Psoas muscle (tissue), 7 donors: ENCODE measurements at regions not wholly inside any gene's neighbourhood (a gene's known extent, or its start where the extent isn't known, plus 50 kb on each side); places are given as distances from the start of the nearest gene placed in this dataset.

Source experiments
- ATAC-seq, 4 donors: fragments of 200-7000 bp; cut with Tn5 transposase; one replicate each; pipeline ENCODE4 v1.9.1; 2020; ENCODE audit warnings: moderate library complexity in 3 of 4, mild to moderate bottlenecking in 2 of 4
- DNase-seq, 2 donors: peaks; one replicate each; pipeline ENCODE4 v3.0.0-alpha.2; 2020
- H3K27ac ChIP-seq: fragments of 200-600 bp; one replicate; pipeline ENCODE4 v1.8.0; 2022
- H3K27me3 ChIP-seq, 3 donors: fragments of 200-600 bp in 1 of 3; one replicate each; pipeline versions ENCODE4 v1.6.1 to v1.8.0; 2013 to 2022; ENCODE audit warnings: low read length in 2 of 3, mild to moderate bottlenecking in 2 of 3, moderate library complexity in 1 of 3; ENCODE audit not compliant: insufficient read depth in 3 of 3
- H3K36me3 ChIP-seq, 2 donors: fragments of 200-600 bp in 1 of 2; one replicate each; pipeline versions ENCODE4 v1.6.1 to v1.8.0; 2013 to 2022; ENCODE audit warnings: low read depth in 1 of 2, mild to moderate bottlenecking in 1 of 2, moderate library complexity in 1 of 2; ENCODE audit not compliant: insufficient read depth in 1 of 2
- H3K4me1 ChIP-seq: fragments of 200-600 bp; one replicate; pipeline ENCODE4 v1.8.0; 2022
- H3K4me3 ChIP-seq: fragments of 200-600 bp; one replicate; pipeline ENCODE4 v1.8.0; 2022; ENCODE audit warnings: mild to moderate bottlenecking
- H3K9me3 ChIP-seq: fragments of 200-600 bp; one replicate; pipeline ENCODE4 v1.8.0; 2022
- CTCF ChIP-seq: fragments of 200-600 bp; IDR thresholded peaks from one replicate; pipeline ENCODE4 v1.8.0; 2022; ENCODE audit warnings: antibody characterized with exemption
- WGBS, 3 donors: extraction: QIAGEN DNeasy Blood & Tissue Kit; methylation state at CpG; one replicate each; pipeline versions ENCODE4 v1.1.6 to v1.1.7; 2013; 5-methylcytosine and 5-hydroxymethylcytosine counted together
- intact Hi-C, 2 donors: fragments of 100-400 bp; cut with DNase I; formaldehyde crosslinking; loops; one replicate each; pipeline versions ENCODE4 v1.11.0 to v1.14.2; 2022
- donor health status: healthy with polysubstance abuse.
- donor health status: DM: no; HTN: no; CAD: no; lungs with moderate emphysema.
- donor health status: Bipolar disorder and iron deficiency.
- donor health status: healthy.
- donor health status: DM: yes; HTN: yes; CAD: no.
- donor health status: DM: no; HTN: no; CAD: no.
- donor health status: DM: yes; HTN: yes; CAD: no.

- 81 to 84% (median 83%) methylated on average over 18 of the region's 18 CpGs for WGBS, 3 donors
- Histone ChIP-seq H3K27ac (no peak overlapping the region), H3K4me3 (no peak overlapping the region), H3K27me3 (no peaks in the 10 kb centered on the region), H3K4me1 (no peaks in the 10 kb centered on the region), H3K9me3 (no peaks in the 10 kb centered on the region), H3K36me3 (no peaks in the 10 kb centered on the region)
- no peak for ATAC-seq
- no peak for TF ChIP-seq CTCF
- no peak for DNase-seq
- intact Hi-C loops: no loop called here
Observed at GRCh38 chr16:11460820-11461594, 115.7 kb downstream of the RMI2 start.

GRCh38 chr16:11461595-11461990 lies 116.3 kb downstream of the RMI2 start:
- no peak overlapping the region for H3K4me3 ChIP-seq
- intact Hi-C loops: no loop called here
- no peaks in the 10 kb centered on the region for H3K4me1 ChIP-seq
- H3K9me3 ChIP-seq: no peaks in the 10 kb centered on the region
- H3K27ac ChIP-seq: no peak overlapping the region
- no peak for TF ChIP-seq CTCF
- H3K36me3 ChIP-seq: no peaks in the 10 kb centered on the region
- no peak for ATAC-seq
- DNase-seq: no peak
- 78 to 85% (median 84%) methylated on average over 6 of the region's 6 CpGs for WGBS, 3 donors
- no peaks in the 10 kb centered on the region for H3K27me3 ChIP-seq

GRCh38 chr16:11462036-11462435 lies 116.8 kb downstream of the RMI2 start:
- DNase-seq: no peak
- intact Hi-C loops: no loop called here

GRCh38 chr16:11462861-11463260 lies 117.6 kb downstream of the RMI2 start:
- Histone ChIP-seq H3K27me3 (no peaks in the 10 kb centered on the region), H3K4me3 (no peak overlapping the region), H3K4me1 (no peaks in the 10 kb centered on the region), H3K9me3 (no peaks in the 10 kb centered on the region), H3K27ac (no peak overlapping the region), H3K36me3 (no peaks in the 10 kb centered on the region)
- no peak for TF ChIP-seq CTCF
- no peak for DNase-seq
- ATAC-seq: no peak
- WGBS, 3 donors: 91 to 93% (median 93%) methylated on average over 15 of the region's 15 CpGs
- intact Hi-C loops: no loop called here

More at GRCh38 chr16:11462036-11462435, 116.8 kb downstream of the RMI2 start:
- WGBS, 3 donors: 92 to 94% (median 94%) methylated on average over 15 of the region's 15 CpGs
- ATAC-seq: no peak
- no peak for TF ChIP-seq CTCF
- Histone ChIP-seq H3K4me1 (no peaks in the 10 kb centered on the region), H3K9me3 (no peaks in the 10 kb centered on the region), H3K27ac (no peak overlapping the region), H3K36me3 (no peaks in the 10 kb centered on the region), H3K27me3 (no peaks in the 10 kb centered on the region), H3K4me3 (no peak overlapping the region)

- no peak for TF ChIP-seq CTCF
Observed at GRCh38 chr16:11464241-11464640, 119.0 kb downstream of the RMI2 start.

More at GRCh38 chr16:11464241-11464640, 119.0 kb downstream of the RMI2 start:
- 57 to 72% (median 60%) methylated on average over 9 of the region's 9 CpGs for WGBS, 3 donors
- intact Hi-C loops: no loop called here
- Histone ChIP-seq H3K27me3 (no peaks in the 10 kb centered on the region), H3K4me1 (no peaks in the 10 kb centered on the region), H3K9me3 (no peaks in the 10 kb centered on the region), H3K4me3 (no peak overlapping the region), H3K27ac (no peak overlapping the region), H3K36me3 (no peaks in the 10 kb centered on the region)
- DNase-seq: no peak
- ATAC-seq: no peak
